GM12874 (cell line): ENCODE measurements at regions not wholly inside any gene's neighbourhood (a gene's known extent, or its start where the extent isn't known, plus 50 kb on each side); places are given as distances from the start of the nearest gene placed in this dataset.

Experiments
- TF ChIP-seq, protein P1 (sequence below): IDR thresholded peaks from 2 replicates; pipeline ENCODE4 v1.5.1; 2011; ENCODE audit warnings: low read depth, mild to moderate bottlenecking, control low read depth, low read length, moderate library complexity; ENCODE audit not compliant: insufficient read depth

DNA sequence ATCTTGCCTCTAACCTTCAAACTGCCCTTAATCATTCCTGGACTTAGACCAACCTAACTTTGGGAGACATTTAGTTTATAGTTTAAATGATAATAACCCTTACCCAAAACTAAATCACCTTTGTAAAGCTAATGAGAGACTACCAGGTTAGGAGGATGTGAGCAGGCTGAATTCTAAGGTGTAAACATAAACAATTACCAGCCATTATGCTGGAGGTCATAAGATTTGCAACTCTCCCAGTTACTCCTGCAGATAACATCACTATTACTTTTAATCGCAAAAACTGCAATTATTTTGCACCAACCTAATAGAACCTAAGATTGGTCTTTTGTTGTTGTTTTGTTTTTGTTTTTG lies 86.5 kb upstream of the MSH6 start:
- TF ChIP-seq, protein P1, sequence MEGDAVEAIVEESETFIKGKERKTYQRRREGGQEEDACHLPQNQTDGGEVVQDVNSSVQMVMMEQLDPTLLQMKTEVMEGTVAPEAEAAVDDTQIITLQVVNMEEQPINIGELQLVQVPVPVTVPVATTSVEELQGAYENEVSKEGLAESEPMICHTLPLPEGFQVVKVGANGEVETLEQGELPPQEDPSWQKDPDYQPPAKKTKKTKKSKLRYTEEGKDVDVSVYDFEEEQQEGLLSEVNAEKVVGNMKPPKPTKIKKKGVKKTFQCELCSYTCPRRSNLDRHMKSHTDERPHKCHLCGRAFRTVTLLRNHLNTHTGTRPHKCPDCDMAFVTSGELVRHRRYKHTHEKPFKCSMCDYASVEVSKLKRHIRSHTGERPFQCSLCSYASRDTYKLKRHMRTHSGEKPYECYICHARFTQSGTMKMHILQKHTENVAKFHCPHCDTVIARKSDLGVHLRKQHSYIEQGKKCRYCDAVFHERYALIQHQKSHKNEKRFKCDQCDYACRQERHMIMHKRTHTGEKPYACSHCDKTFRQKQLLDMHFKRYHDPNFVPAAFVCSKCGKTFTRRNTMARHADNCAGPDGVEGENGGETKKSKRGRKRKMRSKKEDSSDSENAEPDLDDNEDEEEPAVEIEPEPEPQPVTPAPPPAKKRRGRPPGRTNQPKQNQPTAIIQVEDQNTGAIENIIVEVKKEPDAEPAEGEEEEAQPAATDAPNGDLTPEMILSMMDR = no peak

DNA sequence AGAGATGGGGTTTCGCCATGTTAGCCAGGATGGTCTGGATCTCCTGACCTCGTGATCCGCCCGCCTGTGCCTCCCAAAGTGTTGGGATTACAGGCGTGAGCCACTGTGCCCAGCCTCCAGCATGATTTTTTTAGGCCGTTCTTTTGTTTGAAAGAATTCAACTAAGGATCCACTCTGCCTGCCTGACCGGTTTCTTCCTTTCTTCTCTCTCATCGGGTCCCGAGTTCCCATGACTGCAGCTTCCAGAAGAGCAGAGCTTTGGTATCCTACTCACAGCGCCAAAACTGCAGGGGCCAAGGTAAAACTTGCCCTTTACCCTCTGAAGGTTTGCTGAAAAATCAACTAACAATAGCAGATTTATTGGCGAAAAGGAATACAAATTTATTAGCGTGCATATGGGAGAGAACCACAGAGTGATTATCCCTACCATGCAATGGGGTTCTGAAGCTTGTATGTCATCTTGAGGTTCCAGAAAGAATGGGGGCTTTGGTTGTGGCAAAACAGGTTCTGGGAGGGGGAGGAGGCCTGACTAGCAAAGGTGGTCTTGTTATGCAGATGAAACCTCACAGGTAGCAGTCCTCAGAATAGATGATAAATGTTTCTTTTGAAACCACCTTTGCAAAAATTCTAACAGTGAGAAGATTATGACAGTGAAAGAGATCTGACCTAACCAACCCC lies 87.0 kb upstream of the MSH6 start:
- TF ChIP-seq, protein P1 = no peak

DNA sequence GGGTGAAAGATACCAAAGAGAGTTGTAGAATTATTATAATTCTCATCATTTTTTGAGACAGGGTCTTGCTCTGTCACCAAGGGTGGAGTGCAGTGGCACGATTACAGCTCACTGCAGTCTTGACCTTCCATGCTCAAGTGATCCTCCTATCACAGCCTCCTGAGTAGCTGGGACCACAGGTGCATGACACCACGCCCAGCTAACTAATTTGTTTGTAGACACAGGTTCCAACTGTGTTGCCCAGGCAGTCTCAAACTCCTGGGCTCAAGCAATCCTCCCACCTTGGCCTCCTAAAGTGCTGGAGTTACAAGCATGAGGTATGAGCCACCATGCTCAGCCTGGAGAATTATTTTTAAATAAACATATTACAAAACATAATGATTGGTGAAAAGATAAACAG lies 92.8 kb upstream of the MSH6 start:
- TF ChIP-seq, protein P1 = no peak

DNA sequence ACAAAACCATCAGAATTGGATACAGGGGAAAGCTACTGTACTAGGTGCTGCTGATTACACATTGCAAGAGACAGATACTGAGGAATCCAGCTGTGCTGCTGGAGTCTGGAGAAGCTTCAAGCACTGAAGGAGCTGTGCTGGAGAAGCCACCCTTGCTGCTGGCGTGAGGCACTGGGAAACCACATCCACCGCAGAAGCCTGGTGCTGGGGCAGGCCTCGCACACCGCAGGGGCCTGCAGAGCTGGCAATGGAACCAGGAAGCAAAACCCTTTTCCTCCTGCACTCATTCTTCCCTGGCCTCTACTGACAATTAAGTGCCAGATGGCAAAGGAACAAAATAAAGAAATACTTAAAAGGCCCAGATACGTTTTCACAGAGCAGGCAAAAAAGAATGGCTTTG lies 94.4 kb upstream of the MSH6 start:
- TF ChIP-seq, protein P1 = no peak

DNA sequence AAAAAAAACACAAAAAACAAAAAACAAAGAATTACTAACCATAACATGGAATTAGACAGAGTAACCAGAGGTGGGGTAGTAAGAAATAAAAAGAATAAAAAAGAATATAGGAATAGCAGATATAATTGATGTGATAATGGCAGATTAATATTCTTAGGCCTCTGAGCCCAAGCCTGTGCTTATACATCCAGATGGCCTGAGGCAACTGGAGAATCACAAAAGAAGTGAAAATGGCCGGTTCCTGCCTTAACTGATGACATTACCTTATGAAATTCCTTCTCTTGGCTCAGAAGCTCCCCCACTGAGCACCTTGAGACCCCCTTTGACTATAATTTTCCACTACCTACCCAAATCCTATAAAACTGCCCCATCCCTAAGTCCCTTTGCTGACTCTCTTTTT lies 95.1 kb upstream of the MSH6 start:
- TF ChIP-seq, protein P1 = no peak

DNA sequence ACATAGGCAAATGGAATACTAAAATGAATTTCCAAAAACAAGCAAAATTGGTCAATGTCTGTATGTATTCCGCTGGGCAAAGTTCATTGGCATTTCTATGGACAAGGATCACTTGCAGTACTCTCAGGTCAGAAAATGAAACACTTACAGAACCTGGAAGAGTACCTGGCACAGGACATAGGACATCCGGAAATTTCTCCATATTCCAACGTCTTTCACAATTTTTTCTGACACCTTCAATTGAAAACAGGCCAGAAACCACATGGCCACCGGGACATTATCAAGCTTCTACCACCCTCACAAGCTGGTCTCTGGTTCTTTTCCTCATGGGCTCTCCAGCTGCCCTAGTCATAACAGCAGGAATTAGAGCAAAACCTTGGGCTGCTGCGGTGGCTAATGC lies 96.9 kb upstream of the MSH6 start:
- TF ChIP-seq, protein P1 = no peak

DNA sequence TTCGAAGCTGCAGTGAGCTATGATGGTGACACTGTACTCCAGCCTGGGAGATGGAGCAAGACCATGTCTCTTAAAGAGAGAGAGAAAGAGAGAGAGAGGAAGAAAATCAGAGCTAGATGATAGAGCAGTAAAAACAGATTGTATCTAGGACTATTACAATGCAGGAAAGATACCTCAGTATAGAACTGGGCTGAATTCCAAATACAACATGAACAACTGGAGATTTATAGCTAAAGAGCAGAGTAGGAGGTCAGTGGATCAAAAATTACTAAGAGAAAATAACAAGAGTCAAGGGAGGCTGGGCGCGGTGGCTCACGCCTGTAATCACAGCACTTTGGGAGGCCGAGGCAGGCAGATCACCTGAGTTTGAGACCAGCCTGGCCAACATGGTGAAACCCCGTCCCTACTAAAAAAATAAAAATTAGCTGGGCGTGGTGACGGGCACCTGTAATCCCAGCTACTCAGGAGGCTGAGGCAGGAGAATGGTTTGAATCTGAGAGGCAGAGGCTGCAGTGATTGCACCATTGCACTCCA lies 100.7 kb upstream of the MSH6 start:
- TF ChIP-seq, protein P1 = no peak
